ENCODE measurements at regions not wholly inside any gene's neighbourhood (a gene's known extent, or its start where the extent isn't known, plus 50 kb on each side); places are given as distances from the start of the nearest gene placed in this dataset.

DNA sequence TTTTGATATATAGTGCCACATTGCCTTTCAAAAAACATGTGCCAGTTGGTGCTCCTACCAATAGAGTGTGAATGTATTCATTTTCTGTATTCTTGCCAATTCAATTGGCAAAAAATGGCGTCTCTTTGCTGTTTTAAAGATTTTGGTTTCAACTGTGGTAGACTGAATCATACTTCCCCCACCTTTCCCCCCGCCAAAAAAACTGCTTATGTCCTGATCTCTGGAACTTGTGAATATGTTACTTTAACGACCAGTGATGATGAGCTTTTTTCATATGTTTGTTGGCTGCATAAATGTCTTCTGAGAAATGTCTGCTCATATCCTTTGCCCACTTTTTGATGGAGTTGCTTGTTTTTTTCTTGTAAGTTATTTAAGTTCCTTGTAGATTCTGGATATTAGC is 325.1 kb upstream of the KCNJ16 start:
- Histone ChIP-seq H3K27me3 (ENCODE audit: low read length) (no peaks in the 10 kb centered on the region), H3K36me3 (ENCODE audit: low read length) (no peaks in the 10 kb centered on the region), H3K27ac (ENCODE audit: low read depth, low read length) (no peak overlapping the region), H3K9me3 (ENCODE audit: insufficient read depth, low read length) (no peaks in the 10 kb centered on the region), H3K4me2 (ENCODE audit: low read depth, low read length, poor library complexity, severe bottlenecking) (no peak overlapping the region), H4K20me1 (ENCODE audit: low read depth, low read length) (no peaks in the 10 kb centered on the region), H3K4me3 (ENCODE audit: insufficient read depth, low read length, poor library complexity, severe bottlenecking) (no peak overlapping the region), H3F3A (ENCODE audit: insufficient read depth) (no peaks in the 10 kb centered on the region), H2AFZ (ENCODE audit: low read depth, low read length, severe bottlenecking) (no peak overlapping the region), H3K9ac (ENCODE audit: low read length) (no peak overlapping the region), H3K79me2 (ENCODE audit: insufficient read depth, low read length) (no peaks in the 10 kb centered on the region), H3K9me2 (replicated peaks; ENCODE audit: insufficient read depth, low read length) (no peaks in the 10 kb centered on the region)
- no peak for TF ChIP-seq EZH2phosphoT487 (conservative IDR thresholded peaks at IDR 0.05; ENCODE audit: low read length)
- TF ChIP-seq, protein P1, sequence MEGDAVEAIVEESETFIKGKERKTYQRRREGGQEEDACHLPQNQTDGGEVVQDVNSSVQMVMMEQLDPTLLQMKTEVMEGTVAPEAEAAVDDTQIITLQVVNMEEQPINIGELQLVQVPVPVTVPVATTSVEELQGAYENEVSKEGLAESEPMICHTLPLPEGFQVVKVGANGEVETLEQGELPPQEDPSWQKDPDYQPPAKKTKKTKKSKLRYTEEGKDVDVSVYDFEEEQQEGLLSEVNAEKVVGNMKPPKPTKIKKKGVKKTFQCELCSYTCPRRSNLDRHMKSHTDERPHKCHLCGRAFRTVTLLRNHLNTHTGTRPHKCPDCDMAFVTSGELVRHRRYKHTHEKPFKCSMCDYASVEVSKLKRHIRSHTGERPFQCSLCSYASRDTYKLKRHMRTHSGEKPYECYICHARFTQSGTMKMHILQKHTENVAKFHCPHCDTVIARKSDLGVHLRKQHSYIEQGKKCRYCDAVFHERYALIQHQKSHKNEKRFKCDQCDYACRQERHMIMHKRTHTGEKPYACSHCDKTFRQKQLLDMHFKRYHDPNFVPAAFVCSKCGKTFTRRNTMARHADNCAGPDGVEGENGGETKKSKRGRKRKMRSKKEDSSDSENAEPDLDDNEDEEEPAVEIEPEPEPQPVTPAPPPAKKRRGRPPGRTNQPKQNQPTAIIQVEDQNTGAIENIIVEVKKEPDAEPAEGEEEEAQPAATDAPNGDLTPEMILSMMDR (IDR thresholded peaks at IDR 0.05; ENCODE audit: insufficient read depth, low read length, poor library complexity, severe bottlenecking) = no peak

DNA sequence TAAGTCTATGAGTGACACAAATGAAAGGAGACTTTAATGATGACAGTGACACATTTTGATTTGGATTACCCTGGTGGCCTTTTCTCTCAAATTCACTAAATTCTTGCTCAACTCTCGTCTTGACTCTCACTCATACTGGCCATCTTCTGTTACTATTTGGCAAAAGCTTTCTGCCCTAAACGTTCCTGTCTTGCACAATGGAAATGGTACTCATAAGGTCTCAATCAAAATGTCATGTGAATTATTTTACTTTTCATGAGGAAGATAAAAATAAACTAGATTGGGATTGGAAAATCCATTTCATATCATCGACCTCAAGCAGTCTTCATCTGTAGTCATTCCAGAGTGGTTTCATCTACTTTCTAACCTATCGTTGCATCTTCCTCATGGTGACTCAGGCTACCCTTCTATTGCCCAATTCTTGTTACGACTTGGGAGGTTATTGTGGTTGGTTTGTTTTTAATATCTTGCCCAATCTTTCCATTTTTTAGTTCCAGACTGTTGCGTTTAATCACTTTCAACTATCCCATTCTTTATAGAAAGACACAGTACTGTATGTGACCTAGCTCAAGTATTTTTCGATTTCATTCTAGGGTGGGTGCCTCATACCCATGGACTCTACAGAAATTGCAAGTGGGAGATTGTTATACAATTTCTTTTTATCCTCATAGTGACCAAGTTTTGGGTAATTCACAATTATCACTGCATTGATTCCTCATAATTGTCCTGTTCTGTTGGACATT is 317.2 kb upstream of the KCNJ16 start:
- H3K9ac ChIP-seq (ENCODE audit: low read length) = no peak overlapping the region
- H4K20me1 ChIP-seq (ENCODE audit: low read depth, low read length) = no peaks in the 10 kb centered on the region
- H3K27ac ChIP-seq (ENCODE audit: low read depth, low read length) = no peak overlapping the region
- no peak overlapping the region for H2AFZ ChIP-seq (ENCODE audit: low read depth, low read length, severe bottlenecking)
- no peaks in the 10 kb centered on the region for H3K27me3 ChIP-seq (ENCODE audit: low read length)
- no peaks in the 10 kb centered on the region for H3K36me3 ChIP-seq (ENCODE audit: low read length)
- TF ChIP-seq EZH2phosphoT487 (conservative IDR thresholded peaks at IDR 0.05; ENCODE audit: low read length) = no peak
- TF ChIP-seq, protein P1 (IDR thresholded peaks at IDR 0.05; ENCODE audit: insufficient read depth, low read length, poor library complexity, severe bottlenecking) = no peak
- H3K9me3 ChIP-seq (ENCODE audit: insufficient read depth, low read length) = no peaks in the 10 kb centered on the region
- H3F3A ChIP-seq (ENCODE audit: insufficient read depth) = no peaks in the 10 kb centered on the region
- H3K9me2 ChIP-seq (replicated peaks; ENCODE audit: insufficient read depth, low read length) = no peaks in the 10 kb centered on the region
- no peak overlapping the region for H3K4me3 ChIP-seq (ENCODE audit: insufficient read depth, low read length, poor library complexity, severe bottlenecking)
- H3K79me2 ChIP-seq (ENCODE audit: insufficient read depth, low read length) = no peaks in the 10 kb centered on the region
- H3K4me2 ChIP-seq (ENCODE audit: low read depth, low read length, poor library complexity, severe bottlenecking) = no peak overlapping the region

DNA sequence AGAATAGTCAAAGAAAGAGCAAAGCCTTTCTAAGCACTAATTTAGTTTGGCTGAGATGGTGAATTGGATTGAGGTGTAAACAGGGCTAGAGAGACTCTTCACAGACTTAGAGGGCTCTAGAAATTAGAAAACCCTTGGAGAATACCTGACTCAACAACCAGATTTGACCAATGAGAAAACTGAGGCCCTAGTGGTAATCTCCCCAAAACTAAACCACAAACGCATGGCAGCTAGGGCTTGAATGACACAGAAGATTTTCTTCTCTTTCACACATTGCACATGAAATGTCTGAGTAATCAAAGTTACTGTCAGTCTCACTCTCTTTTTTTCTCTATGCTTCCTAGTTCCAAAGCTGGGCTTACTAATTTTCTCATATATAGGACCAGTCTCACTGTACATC is 314.5 kb upstream of the KCNJ16 start:
- Histone ChIP-seq H3K4me2 (ENCODE audit: low read depth, low read length, poor library complexity, severe bottlenecking) (no peak overlapping the region), H3K9ac (ENCODE audit: low read length) (no peak overlapping the region), H3K4me3 (ENCODE audit: insufficient read depth, low read length, poor library complexity, severe bottlenecking) (no peak overlapping the region), H2AFZ (ENCODE audit: low read depth, low read length, severe bottlenecking) (no peak overlapping the region), H3K27ac (ENCODE audit: low read depth, low read length) (no peak overlapping the region), H3K9me3 (ENCODE audit: insufficient read depth, low read length) (no peaks in the 10 kb centered on the region), H3K36me3 (ENCODE audit: low read length) (peaks cover 2% of the 10 kb centered on the region; the same call in 1 of the 2 replicates), H3K79me2 (ENCODE audit: insufficient read depth, low read length) (no peaks in the 10 kb centered on the region), H3K27me3 (ENCODE audit: low read length) (no peaks in the 10 kb centered on the region), H3F3A (ENCODE audit: insufficient read depth) (no peaks in the 10 kb centered on the region), H4K20me1 (ENCODE audit: low read depth, low read length) (no peaks in the 10 kb centered on the region), H3K9me2 (replicated peaks; ENCODE audit: insufficient read depth, low read length) (no peaks in the 10 kb centered on the region)
- TF ChIP-seq, protein P1 (IDR thresholded peaks at IDR 0.05; ENCODE audit: insufficient read depth, low read length, poor library complexity, severe bottlenecking) = no peak
- TF ChIP-seq EZH2phosphoT487 (conservative IDR thresholded peaks at IDR 0.05; ENCODE audit: low read length) = no peak

Measured in SU-DHL-6 (cell line).